AG09309 (cell line): ENCODE measurements at regions not wholly inside any gene's neighbourhood (a gene's known extent, or its start where the extent isn't known, plus 50 kb on each side); places are given as distances from the start of the nearest gene placed in this dataset.

Experiments
- DNase-seq: peaks from one replicate; pipeline ENCODE4 v3.0.0-alpha.2; 2010; ENCODE audit warnings: low read depth
- H3K4me3 ChIP-seq: 2 replicates; pipeline ENCODE4 v1.5.1; 2011; ENCODE audit warnings: mild to moderate bottlenecking, low read depth, low read length, moderate library complexity; ENCODE audit not compliant: control insufficient read depth
- CTCF ChIP-seq: IDR thresholded peaks from 2 replicates; pipeline ENCODE4 v1.5.1; 2011; ENCODE audit warnings: mild to moderate bottlenecking, low read depth, low read length, inconsistent platforms; ENCODE audit not compliant: insufficient read depth, control insufficient read depth; ENCODE audit errors: missing control alignments

- no peak for TF ChIP-seq CTCF
- no peak for DNase-seq
- no peak overlapping the region for H3K4me3 ChIP-seq
Measured at GRCh38 chr5:94017579-94017978, 276.2 kb upstream of the POU5F2 start.

GRCh38 chr5:94010814-94011213 lies 269.4 kb upstream of the POU5F2 start:
- DNase-seq, result no peak
- no peak overlapping the region for H3K4me3 ChIP-seq
- no peak for TF ChIP-seq CTCF

- TF ChIP-seq CTCF, result no peak
- H3K4me3 ChIP-seq, result no peak overlapping the region
- no peak for DNase-seq
Measured at GRCh38 chr5:94009161-94009560, 267.8 kb upstream of the POU5F2 start.

GRCh38 chr5:93998951-93999455 lies 257.6 kb upstream of the POU5F2 start:
- H3K4me3 ChIP-seq, result no peak overlapping the region
- DNase-seq, result no peak
- TF ChIP-seq CTCF, result no peak

GRCh38 chr5:93997562-93997961 lies 256.2 kb upstream of the POU5F2 start:
- TF ChIP-seq CTCF, result no peak
- DNase-seq, result no peak
- H3K4me3 ChIP-seq, result no peak overlapping the region

GRCh38 chr5:93995126-93995621 lies 253.8 kb upstream of the POU5F2 start:
- no peak overlapping the region for H3K4me3 ChIP-seq
- peak; percentile 49 for DNase-seq
- no peak for TF ChIP-seq CTCF

GRCh38 chr5:93993161-93993560 lies 251.8 kb upstream of the POU5F2 start:
- no peak for TF ChIP-seq CTCF
- DNase-seq, result no peak
- H3K4me3 ChIP-seq, result no peak overlapping the region
